ENCODE measurements at regions not wholly inside any gene's neighbourhood (a gene's known extent, or its start where the extent isn't known, plus 50 kb on each side); places are given as distances from the start of the nearest gene placed in this dataset.

DNA sequence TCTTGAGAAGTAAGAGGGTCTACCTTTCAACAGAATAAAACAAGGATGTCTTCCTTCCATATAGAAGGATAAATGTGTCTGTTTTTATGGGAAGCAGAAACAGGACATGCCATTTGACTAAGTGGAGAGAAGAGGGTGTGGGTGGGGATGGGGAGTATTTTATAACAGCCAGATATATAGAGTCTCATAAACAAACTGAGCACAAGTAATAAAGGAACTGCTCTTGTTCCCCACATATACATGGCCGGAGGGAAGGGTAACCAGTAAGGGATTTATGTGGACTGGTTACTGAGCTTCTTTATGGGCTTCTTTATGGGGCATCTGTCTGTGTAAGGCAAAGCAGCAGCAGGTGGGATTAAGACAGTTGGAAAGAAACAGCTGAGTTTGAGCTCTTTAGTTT, 558.1 kb downstream of the REEP3 start:
- DNase-seq (ENCODE audit: low read depth): no peak

DNA sequence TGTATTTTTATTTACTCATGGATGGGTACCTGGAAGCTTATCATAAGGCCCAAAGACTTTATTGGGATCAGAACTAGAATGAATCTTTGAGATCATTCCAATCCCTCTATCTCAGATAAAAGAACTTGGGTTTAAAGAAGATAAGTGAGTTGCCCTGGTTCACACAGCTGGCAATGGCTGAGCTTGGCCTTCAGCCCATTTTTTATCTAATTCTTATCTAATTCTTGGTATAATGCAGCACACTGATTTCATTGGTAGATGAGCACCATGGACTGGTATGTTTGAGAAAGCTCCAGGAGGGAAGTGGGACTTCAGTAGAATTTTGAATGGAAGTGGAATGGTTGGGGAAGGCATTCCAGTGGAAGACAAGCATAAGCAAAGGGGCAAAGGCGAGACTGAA, 558.9 kb downstream of the REEP3 start:
- DNase-seq (ENCODE audit: low read depth): no peak

DNA sequence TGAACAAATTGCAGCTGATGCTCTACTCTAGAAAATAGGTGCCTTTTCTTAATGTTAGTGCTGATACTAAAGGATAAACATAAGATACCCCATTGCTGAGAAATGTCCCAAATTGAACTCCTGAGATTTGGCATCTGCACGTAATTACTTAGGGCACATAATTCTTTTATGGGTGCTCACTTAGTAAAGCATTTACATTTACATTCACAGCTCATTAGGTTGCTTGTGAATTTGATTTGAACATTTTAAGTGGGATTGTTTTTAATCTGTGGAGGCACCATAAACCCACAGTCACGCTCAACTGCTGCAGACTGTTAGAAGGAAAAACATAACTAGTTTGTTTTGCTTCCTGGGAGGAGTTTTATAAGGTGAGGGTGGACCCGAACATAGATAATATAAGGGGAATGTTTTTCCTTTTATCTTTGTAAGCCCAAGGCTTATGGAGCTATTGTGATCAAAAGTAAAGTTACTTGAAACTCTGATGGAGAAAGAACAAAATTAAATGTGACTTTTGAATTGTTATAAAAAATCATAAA, 560.8 kb downstream of the REEP3 start:
- no peak for DNase-seq (ENCODE audit: low read depth)

DNA sequence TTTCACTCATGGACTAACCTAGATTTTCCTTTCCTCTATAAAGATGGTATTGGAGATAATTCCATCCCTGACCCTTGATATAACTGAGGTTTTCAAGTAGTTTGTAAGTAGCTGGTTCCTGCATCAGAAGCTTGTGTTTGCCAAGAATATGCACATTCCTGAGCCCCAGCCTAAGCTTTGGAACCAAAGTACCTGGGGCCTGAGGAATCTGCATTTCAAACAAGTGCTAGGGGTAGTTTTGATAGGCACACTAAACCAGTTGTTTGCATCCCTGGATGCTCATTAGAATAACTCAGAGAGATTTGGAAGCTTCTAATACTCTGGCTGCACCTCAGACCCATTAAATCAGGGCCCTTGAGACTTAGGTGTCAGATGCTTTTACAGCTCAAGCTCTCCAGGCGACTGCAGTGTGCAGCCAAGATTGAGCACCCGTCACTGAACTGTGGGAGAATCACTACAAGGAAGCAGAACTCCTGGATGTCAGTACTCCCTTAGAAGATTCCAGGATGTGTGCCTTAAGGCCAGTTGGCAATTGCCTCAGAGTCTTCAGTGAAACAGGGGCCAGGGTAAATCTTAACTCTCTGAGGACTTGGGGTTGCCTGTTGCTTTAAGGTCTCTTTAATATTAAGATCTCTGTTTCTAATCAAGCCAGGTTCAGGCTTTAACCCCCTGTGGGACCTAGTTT, 565.0 kb downstream of the REEP3 start:
- no peak for DNase-seq (ENCODE audit: low read depth)

DNA sequence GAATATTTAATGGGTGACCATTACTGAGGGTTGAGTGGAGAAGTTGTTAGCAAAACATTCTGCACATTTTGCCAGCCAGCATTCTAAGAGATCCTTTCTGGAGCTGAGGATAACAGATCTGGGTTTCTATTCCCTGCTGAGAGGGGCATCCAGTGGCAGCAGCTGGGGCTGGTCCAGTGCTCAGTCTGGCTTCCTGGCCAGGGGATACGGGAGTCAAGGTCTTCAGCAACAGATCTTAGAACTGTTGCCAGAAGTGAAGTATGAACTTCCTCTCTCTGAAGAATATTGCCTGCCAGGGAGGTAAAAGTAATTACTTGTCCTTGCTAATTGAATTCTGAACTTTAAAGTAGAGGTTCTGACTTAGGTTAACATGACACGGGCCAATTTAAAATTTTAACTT, 568.4 kb downstream of the REEP3 start:
- no peak for DNase-seq (ENCODE audit: low read depth)

DNA sequence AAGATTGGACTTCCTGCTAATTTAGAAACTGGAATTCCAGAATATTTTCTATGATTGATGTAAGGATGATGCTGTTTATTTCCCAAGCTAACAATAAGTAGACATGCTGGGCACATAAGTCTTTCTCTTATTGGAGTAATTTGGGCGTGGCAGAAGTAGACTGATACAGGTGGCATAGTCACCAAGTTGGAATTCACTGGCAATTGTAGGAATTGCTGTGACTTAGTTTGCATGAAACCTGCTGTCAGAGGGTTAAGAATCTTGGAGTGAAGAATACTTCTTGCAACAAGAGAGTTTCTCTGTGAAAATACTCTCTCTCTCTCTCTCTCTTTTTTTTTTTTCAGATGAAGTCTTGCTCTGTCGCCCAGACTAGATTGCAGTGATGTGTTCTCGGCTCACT, 569.7 kb downstream of the REEP3 start:
- no peak for DNase-seq (ENCODE audit: low read depth)

DNA sequence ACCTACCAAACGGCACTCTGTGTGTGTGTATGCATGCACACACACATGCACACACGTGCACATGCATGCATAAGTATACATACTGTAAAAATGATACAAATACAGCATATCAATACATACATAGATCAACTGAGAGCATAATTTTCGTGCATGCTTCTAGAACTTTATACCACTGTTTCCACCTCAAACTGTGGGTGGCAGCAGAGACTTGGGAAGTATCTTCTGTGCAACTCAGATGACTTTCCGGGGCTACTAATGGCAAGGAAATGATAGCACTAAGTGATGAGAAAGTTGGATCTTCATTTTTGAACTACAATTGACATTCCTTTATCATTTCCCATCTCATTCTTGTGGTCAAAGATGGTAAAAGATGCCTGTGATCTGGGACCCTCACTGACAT, 570.7 kb downstream of the REEP3 start:
- no peak for DNase-seq (ENCODE audit: low read depth)

DNA sequence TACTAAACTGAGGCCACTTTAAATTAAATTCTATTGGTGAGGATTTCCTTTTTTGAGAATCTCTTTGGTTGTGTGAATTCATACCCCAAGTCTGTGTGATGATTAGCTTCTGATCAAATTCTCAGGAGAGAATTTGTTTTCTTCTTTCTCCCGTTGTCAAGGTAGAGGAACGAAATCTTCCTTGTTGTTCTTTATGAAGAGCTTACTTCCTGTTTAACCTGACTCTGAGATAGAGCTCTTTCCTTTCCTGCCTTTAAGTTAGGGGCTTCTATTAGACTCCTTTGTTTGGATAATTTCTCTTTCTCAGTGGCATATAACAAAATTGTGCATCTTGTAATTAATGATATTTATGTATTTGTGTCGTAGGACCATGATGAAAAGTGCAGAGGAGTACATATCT, 572.1 kb downstream of the REEP3 start:
- DNase-seq (ENCODE audit: low read depth): no peak

DNA sequence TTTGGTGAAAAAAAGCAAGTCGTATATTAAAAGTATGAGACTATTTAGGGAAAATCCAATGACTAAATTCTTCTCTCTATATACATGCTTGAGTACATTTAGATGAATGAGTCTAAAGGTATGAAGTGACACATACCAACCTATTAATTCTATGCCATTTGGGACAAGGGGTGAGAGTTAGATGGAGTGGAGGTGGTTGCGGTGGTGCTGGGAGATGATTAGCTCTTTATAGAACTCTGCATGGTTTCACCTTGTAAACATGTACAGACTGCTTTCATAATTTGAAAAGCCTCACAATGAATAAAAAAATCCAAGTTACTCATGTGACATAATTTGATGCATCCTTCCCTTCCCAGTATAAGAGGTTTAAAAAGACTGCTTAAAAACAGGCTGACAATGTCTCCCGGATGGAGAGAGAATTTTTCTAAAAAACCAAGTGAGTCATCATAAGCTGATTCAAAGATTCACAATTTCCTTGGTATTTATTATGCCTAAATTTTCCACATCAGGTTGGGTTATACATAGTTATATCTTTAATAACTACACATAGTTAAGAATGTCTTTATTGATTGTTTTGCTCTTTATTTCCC, 572.8 kb downstream of the REEP3 start:
- no peak for DNase-seq (ENCODE audit: low read depth)

DNA sequence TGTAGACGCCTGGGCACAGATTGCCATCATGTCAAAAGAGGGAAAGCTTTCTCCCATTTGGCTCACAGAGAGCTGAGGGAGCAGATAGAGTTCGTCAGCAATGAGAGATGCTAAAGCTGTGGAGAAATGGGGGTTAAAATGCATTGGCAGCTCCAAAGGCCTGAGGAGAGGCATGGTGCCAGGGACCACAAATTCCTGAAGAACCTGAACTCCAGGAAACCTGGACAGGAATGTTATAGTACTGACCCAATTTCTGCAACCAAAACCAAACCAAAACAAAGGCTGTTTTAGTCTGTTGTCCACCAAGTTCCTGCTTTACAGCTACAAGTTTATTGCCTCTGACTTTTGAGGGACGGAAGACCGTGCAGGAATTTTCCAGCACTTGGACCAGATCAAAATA, 575.7 kb downstream of the REEP3 start:
- DNase-seq (ENCODE audit: low read depth): no peak

DNA sequence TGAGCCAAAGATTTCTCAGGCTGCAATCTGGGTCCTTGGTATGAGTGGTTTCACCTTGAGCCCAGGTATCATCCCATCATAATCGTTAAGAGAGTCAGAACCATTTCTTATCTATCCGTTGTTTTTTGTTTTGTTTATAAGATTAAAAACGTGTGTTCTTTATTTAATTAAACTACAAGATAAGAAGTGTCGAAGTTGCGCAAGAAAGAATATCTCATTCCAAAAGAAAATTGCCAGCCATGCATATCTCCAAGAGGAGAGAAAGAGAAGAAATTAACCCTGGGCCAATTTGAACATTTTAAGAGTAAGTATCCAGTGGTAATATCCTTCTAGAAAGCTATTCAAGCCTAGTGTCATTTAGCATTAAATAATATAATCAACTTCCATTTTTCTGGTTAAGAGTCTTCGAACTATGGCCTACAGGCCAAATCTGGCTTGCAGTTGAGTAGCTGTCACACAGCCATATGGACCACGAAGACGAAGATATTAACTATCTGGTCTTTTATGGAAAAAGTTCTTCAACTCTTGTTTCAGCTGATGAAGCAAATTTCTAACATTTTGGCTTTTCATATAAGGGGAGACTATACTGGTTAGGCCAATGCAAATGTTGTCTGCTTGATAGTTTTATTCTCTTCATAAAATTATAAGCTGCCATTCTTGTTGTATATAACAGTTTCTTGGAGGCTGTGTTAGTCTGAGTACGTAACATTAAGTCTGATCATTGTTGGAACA, 576.4 kb downstream of the REEP3 start:
- DNase-seq (ENCODE audit: low read depth): no peak

DNA sequence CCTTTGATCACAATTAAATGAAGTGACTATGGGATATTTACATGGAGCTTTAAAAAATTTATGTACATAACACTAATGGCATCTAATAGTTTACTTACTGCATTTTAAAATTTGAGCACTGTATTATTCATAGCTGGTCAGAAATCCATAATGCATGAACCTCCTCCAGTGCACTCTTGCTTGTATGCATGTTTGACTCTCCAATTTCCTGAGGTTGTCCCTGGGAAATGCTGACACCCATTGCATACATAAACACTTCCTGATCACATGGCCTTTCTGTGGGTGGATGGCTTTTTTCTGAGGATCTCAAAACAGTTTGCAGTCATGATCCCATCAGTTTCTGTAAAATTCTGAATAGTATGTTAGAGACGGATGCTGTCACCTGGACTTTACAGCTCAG, 577.8 kb downstream of the REEP3 start:
- DNase-seq (ENCODE audit: low read depth): no peak

DNA sequence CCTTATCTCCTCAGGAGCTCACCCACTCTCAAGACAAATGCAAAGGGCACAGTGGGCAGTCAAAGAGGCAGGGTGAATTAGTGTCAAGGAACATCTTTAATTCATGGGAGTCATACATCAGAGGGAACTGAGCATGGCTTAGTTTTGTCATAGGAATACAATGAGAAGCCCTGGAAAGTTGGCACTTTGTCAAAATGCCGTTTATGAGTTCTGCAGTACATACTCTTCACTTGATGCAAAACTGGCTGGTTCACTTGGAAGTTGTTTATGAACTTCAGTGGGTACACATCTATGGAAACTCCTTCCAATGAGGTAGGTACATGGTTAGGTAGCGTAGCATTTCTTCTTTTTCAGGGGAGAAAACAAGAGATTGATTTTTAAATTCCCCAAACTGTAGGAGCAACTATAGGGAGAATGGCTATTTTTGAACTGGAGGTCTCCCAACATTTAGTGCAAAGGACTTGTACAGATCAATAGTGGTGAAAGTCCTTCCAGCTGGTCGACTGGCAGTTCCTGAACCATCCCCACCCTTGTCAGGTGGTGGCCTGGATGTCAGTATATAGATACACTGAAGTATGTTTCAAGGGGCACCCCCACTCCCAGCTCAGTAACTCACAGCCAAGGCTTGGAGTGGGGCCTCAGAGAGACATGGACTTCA, 580.5 kb downstream of the REEP3 start:
- DNase-seq (ENCODE audit: low read depth): no peak

DNA sequence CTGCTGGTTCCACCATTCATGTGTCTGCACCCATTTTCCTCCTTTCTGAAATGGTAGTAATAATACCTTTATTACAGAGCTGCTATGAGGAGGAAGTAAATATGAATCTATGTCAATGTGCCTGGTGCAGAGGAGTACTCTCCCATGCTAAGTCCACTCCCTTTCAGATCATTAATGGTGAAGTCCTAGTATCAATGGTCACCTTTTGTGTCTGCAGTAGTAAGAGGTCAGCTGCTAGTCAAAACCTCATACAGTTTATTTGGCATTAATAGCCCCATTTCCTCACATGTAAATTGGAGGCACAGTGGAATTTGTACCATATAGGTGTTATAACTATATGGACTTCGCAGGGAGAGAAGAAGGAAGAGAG, 581.0 kb downstream of the REEP3 start:
- DNase-seq (ENCODE audit: low read depth): no peak

DNA sequence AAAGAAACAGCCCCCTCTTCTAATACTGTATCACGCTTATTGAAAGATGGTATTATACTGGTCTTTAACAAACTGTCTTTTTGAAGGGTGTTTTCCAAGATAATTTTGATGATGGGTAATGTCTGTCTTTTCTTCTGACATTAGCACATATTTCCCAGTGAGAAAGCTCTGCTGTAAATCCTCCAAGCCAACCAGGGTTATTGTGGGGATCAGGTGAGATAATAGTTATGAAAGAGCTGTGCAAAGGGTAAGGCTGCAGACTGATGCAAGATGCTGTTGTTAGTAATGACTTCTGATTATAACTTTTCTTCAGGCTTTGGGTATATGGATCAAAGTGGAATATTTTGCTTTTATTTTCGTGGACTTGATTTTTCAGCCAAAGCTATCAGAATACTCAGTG, 581.7 kb downstream of the REEP3 start:
- no peak for DNase-seq (ENCODE audit: low read depth)

DNA sequence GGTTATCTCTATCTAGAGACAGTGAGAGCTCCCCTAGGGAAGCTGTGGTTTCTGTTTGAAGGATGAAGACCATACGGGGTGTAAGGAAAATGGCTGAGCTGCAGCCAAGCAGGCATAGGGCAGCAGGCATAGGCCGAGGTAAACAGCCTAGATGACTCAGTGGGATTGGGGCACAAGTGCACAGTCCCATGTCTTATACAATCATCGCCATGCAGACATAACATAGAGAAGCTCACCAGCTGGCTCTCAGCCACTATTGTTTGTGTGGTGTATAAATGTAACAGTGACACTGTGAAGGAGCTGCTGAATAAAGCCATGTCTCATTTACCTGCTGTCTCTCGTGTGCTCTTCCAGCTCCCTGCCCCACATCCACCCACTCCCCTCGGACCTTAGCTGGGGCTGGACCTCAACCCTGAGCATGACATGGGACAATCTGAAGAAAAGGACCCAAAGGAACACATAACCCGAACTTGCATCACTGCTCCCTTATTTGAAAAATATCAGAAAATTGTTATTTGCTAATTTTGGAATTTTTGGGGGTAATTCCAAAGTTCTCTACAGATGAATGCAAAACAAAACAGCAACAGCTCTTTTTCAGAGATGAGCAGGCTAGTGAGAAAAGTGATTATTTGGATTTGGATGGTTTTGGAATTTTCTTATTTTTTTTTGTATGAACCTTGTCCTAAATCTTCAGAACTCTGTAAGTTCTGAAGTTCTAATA, 582.7 kb downstream of the REEP3 start:
- DNase-seq (ENCODE audit: low read depth): no peak

DNA sequence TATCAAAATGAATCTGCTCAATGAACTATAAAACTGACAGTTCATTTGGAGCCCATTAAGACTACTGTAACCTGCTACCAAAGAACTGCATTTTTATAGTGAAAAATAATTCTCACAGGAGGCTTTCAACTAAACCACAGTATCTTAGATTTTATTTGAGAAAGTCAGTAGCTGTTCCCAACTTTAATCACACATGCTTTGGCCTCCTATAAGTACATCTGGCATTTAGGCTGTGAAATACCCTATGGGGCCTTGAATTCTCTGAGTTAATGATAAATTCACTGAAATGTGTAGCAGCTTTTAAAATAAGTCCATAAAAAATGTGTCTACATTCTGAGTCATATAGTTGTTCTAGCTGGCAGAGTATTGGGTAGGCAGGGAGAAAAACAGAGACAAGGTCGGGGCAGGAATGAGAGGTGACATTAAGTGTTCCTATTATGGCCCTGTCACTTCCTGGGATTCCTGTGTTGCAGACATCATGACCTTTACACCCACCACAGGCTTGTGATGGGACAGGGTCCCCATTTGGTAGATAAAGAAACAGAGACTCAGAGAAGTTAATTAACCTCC, 588.8 kb downstream of the REEP3 start:
- no peak for DNase-seq (ENCODE audit: low read depth)

DNA sequence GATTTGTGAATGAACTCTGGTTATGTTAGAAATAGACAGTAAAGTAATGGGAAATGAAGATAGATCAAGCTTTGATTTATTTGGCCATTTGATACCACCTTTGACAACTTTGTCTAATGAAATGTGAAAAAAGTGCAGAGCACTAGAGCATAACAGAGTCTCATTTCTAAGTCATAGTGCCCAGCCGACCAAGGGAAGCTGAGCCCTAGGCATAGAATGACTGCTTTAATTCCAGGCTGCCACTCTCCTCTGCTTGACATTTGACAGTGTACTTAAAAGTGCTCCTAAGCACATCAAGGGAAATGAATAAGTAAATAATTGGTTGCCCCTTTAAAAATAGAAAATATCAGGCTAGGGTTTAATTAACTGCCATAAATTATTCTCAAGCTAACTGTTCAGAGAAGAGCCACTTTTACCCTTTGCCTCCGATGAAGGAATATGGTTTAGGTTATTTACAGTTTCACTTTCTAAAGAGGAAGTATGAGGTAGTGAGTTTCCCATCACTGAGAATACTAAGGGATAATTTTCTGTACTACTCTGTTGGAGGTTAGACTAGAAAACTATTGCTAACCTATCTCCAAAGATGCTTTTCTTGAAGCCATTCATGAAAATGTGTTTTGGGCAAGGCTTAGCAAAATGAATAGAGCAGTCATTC, 591.6 kb downstream of the REEP3 start:
- DNase-seq (ENCODE audit: low read depth): no peak

DNA sequence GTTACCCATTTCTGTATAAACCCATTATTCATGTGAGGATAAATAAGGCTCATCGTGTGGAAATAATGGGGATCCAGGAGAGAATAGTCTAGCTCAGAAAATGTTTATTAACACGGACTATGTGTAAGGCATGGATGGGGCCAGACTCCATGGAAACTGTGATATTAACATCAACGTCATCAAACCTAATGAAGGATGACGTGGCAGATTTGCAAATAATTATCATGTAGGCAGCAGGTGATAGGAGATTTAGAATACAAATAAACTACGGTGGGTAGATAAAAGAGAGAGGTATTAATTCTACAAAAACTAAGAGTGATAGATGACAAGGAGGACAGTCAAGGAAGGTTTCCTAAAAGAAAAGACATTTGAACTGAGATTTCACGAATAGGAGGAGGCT, 592.2 kb downstream of the REEP3 start:
- no peak for DNase-seq (ENCODE audit: low read depth)

DNA sequence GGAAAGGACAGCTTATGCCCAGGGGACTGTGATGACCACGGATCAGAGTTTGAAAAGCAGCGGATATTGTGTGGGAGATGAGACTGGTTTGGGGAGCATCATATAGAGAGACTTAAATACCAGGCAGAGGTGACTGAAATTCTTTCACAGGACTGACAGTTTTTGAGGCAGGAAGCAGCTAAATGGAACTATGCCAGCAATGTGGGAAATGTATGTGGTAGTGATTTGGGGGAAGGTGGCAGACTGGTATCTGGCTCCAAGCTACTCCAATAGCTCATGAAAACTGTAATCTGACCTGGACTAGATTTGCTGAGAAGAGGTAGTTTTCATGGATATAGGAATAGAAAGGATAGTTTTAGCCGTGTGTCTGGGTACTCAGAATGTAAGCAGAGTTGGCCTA, 592.6 kb downstream of the REEP3 start:
- no peak for DNase-seq (ENCODE audit: low read depth)

DNA sequence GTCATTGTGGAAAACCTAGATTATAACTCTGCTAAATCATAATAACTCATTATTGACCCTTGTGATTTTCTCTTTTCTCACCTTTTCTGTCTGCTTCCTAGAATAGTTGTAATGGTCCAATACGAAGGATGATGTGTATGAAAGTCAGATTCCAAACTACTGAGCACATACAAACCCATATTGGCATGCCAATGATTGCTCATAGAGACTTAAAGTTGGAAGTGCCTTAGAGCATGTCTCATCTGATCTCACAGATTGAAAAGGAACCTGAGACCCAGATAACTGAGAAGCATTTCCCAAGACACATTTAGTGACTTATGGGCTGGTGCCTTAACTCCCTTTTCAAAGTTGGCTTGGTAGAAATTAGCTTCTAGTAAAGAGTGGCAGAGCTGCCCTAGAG, 594.3 kb downstream of the REEP3 start:
- no peak for DNase-seq (ENCODE audit: low read depth)
